ENCODE measurements at regions not wholly inside any gene's neighbourhood (a gene's known extent, or its start where the extent isn't known, plus 50 kb on each side); places are given as distances from the start of the nearest gene placed in this dataset.

GRCh38 chr12:115338566-115339294 lies 654.8 kb upstream of the TBX3 start:
- no peak for TF ChIP-seq ZBTB7A (IDR thresholded peaks at IDR 0.05; ENCODE audit: low read depth)
- no peak for TF ChIP-seq CEBPB (IDR thresholded peaks at IDR 0.05)
- TF ChIP-seq FOXM1 (IDR thresholded peaks at IDR 0.05; ENCODE audit: borderline replicate concordance, low read depth): no peak
- no peak for TF ChIP-seq MAX (IDR thresholded peaks at IDR 0.05)
- TF ChIP-seq TCF12 (IDR thresholded peaks at IDR 0.05; ENCODE audit: low read depth): no peak
- no peak for TF ChIP-seq USF1 (IDR thresholded peaks at IDR 0.05)
- TF ChIP-seq YY1 (IDR thresholded peaks at IDR 0.05; ENCODE audit: low read depth): no peak
- TF ChIP-seq TAF1 (IDR thresholded peaks at IDR 0.05; ENCODE audit: low read depth): no peak
- TF ChIP-seq EP300 (IDR thresholded peaks at IDR 0.05; ENCODE audit: borderline replicate concordance): no peak
- TF ChIP-seq CREB1 (IDR thresholded peaks at IDR 0.05; ENCODE audit: low read depth): no peak
- TF ChIP-seq REST (IDR thresholded peaks at IDR 0.05; ENCODE audit: low read depth): no peak
- TF ChIP-seq EGR1 (IDR thresholded peaks at IDR 0.05): no peak
- no peak for TF ChIP-seq RAD21 (IDR thresholded peaks at IDR 0.05; ENCODE audit: low read depth)
- TF ChIP-seq NFIC (IDR thresholded peaks at IDR 0.05): no peak
- TF ChIP-seq TEAD4 (IDR thresholded peaks at IDR 0.05): no peak

- TF ChIP-seq MAX (IDR thresholded peaks at IDR 0.05) (no peak), CEBPB (IDR thresholded peaks at IDR 0.05) (no peak), USF1 (IDR thresholded peaks at IDR 0.05) (no peak), CREB1 (IDR thresholded peaks at IDR 0.05; ENCODE audit: low read depth) (no peak), EP300 (IDR thresholded peaks at IDR 0.05; ENCODE audit: borderline replicate concordance) (no peak), YY1 (IDR thresholded peaks at IDR 0.05; ENCODE audit: low read depth) (no peak), TAF1 (IDR thresholded peaks at IDR 0.05; ENCODE audit: low read depth) (no peak), REST (IDR thresholded peaks at IDR 0.05; ENCODE audit: low read depth) (no peak), TEAD4 (IDR thresholded peaks at IDR 0.05) (no peak), EGR1 (IDR thresholded peaks at IDR 0.05) (no peak), ZBTB7A (IDR thresholded peaks at IDR 0.05; ENCODE audit: low read depth) (no peak), TCF12 (IDR thresholded peaks at IDR 0.05; ENCODE audit: low read depth) (no peak), NFIC (IDR thresholded peaks at IDR 0.05) (no peak)
These were observed 653.9 kb upstream of the TBX3 start for GRCh38 chr12:115337693-115338543.

- TF ChIP-seq YY1 (IDR thresholded peaks at IDR 0.05; ENCODE audit: low read depth) (no peak), ZBTB7A (IDR thresholded peaks at IDR 0.05; ENCODE audit: low read depth) (no peak), RAD21 (IDR thresholded peaks at IDR 0.05; ENCODE audit: low read depth) (no peak), CEBPB (IDR thresholded peaks at IDR 0.05) (no peak), TCF12 (IDR thresholded peaks at IDR 0.05; ENCODE audit: low read depth) (no peak), USF1 (IDR thresholded peaks at IDR 0.05) (no peak), MAX (IDR thresholded peaks at IDR 0.05) (no peak), REST (IDR thresholded peaks at IDR 0.05; ENCODE audit: low read depth) (no peak), FOXM1 (IDR thresholded peaks at IDR 0.05; ENCODE audit: borderline replicate concordance, low read depth) (no peak), TAF1 (IDR thresholded peaks at IDR 0.05; ENCODE audit: low read depth) (no peak), EP300 (IDR thresholded peaks at IDR 0.05; ENCODE audit: borderline replicate concordance) (no peak), CREB1 (IDR thresholded peaks at IDR 0.05; ENCODE audit: low read depth) (no peak), TEAD4 (IDR thresholded peaks at IDR 0.05) (no peak), EGR1 (IDR thresholded peaks at IDR 0.05) (no peak), NFIC (IDR thresholded peaks at IDR 0.05) (no peak)
These were observed 652.5 kb upstream of the TBX3 start for GRCh38 chr12:115336506-115336905.
